IMR-90 (cell line): ENCODE measurements at regions not wholly inside any gene's neighbourhood (a gene's known extent, or its start where the extent isn't known, plus 50 kb on each side); places are given as distances from the start of the nearest gene placed in this dataset.

Source experiments
- BHLHE40 ChIP-seq: fragments of 150-350 bp; IDR thresholded peaks from 2 replicates; pipeline ENCODE4 v1.6.1; 2016; ENCODE audit warnings: mild to moderate bottlenecking, low read depth, low read length
- CEBPB ChIP-seq: IDR thresholded peaks from 2 replicates; pipeline ENCODE4 v1.6.1; 2012; ENCODE audit warnings: low read depth, low read length, improper control_type of control experiment
- CHD1 ChIP-seq: IDR thresholded peaks from 2 replicates; pipeline ENCODE4 v1.6.1; 2012; ENCODE audit warnings: low read depth, low read length, improper control_type of control experiment
- CTCF ChIP-seq: conservative IDR thresholded peaks from 2 replicates; pipeline ENCODE4 v1.5.1; 2012; ENCODE audit warnings: mild to moderate bottlenecking, low read depth, low read length, improper control_type of control experiment
- ELK1 ChIP-seq: fragments of 150-350 bp; IDR thresholded peaks from 2 replicates; pipeline ENCODE4 v1.6.1; 2016; ENCODE audit warnings: low read depth, mild to moderate bottlenecking, low read length, moderate library complexity, borderline replicate concordance
- FOS ChIP-seq: fragments of 150-350 bp; IDR thresholded peaks from 2 replicates; pipeline ENCODE4 v1.6.1; 2016; ENCODE audit warnings: low read depth, low read length
- MAFK ChIP-seq: IDR thresholded peaks from 2 replicates; pipeline ENCODE4 v1.6.1; 2012; ENCODE audit warnings: low read depth, low read length, improper control_type of control experiment
- MAZ ChIP-seq: IDR thresholded peaks from 2 replicates; pipeline ENCODE4 v1.6.1; 2012; ENCODE audit warnings: low read depth, mild to moderate bottlenecking, low read length, improper control_type of control experiment, moderate library complexity, borderline replicate concordance
- NFE2L2 ChIP-seq: fragments of 150-350 bp; IDR thresholded peaks from 2 replicates; pipeline ENCODE4 v1.6.1; 2016; ENCODE audit warnings: low read depth, mild to moderate bottlenecking, low read length
- POLR2A ChIP-seq: IDR thresholded peaks from 2 replicates; pipeline ENCODE4 v1.6.1; 2012; ENCODE audit warnings: mild to moderate bottlenecking, low read depth, low read length
- RCOR1 ChIP-seq: IDR thresholded peaks from 2 replicates; pipeline ENCODE4 v1.6.1; 2012; ENCODE audit warnings: mild to moderate bottlenecking, low read length, improper control_type of control experiment; ENCODE audit not compliant: insufficient replicate concordance
- SMC3 ChIP-seq: fragments of 150-350 bp; IDR thresholded peaks from 2 replicates; pipeline ENCODE4 v1.6.1; 2016; ENCODE audit warnings: low read depth, mild to moderate bottlenecking, antibody characterized with exemption, low read length, moderate library complexity

GRCh38 chr13:71338070-71338469 is 528.9 kb downstream of the DACH1 start:
- TF ChIP-seq CTCF: no peak
- no peak for TF ChIP-seq POLR2A
- no peak for TF ChIP-seq SMC3
- TF ChIP-seq RCOR1: no peak
- TF ChIP-seq BHLHE40: no peak
- no peak for TF ChIP-seq MAZ
- TF ChIP-seq FOS: no peak
- TF ChIP-seq CEBPB: no peak
- TF ChIP-seq NFE2L2: no peak
- TF ChIP-seq MAFK: no peak
- no peak for TF ChIP-seq ELK1
- TF ChIP-seq CHD1: no peak
